HG03108 (cell line): ENCODE measurements at regions not wholly inside any gene's neighbourhood (a gene's known extent, or its start where the extent isn't known, plus 50 kb on each side); places are given as distances from the start of the nearest gene placed in this dataset.

Experiments
- ATAC-seq: cut with Tn5 transposase; IDR thresholded peaks from one replicate; pipeline ENCODE4 v1.9.1; 2021; ENCODE audit warnings: moderate library complexity; ENCODE audit not compliant: unreplicated experiment

- no peak for ATAC-seq
Measured at GRCh38 chr2:64220894-64221617, 76.8 kb upstream of the PELI1 start.

DNA sequence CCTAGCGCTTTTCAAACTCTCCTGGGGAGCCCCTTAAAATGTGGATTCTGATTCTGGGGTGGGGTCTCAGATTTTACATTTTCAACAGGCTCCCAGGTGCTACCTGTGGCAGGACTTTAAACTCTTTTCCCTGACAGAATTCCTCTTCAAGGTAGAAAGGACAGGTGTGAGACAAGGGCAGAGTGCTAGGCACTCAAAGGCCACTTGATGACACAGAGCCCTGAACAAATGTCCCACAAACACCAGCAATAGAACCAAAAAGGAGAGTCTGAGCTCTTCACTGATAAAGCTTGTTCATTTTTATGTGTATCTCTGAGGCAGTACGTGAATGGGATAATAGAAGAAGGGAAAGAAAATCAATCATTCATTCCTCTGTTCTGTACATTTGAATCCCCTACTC is 77.7 kb upstream of the PELI1 start:
- ATAC-seq = no peak

DNA sequence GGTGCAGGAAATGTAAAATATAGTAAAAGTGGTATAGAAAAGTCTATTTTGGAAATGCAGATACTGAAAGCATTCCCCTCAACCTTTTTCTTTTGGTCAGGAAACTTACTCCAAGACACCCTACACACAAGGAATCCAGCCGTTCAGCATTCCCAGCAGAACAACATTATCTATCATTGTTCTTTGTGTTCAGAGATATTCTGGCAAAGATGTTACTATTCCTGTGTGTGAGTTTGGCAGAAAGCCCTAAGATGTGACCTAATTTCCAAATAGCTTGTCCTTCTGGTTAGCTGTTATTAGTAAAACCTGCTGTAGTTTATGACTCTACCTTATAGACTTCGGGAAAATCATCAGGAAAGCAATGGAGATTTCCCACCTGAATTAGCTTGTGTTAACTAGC is 78.1 kb upstream of the PELI1 start:
- no peak for ATAC-seq

DNA sequence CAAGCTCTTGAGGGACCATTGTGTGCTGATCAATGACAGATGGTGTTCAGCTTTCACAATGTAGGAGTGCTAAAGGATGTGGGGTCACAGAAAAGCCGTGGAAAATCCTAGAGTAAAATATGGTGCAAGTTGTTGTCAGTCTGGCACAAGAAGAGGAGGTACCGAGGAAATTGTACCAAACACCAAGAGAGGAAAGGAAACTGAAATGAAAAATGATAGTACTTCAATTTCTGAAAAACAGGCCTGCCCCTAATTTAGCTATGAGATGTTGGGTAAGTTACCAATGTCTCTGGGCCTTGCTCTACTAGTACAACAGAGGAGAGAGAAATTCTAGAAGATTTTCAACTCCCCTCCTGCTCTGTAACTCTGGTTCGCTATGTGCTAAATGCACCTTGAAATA is 78.8 kb upstream of the PELI1 start:
- ATAC-seq = no peak

DNA sequence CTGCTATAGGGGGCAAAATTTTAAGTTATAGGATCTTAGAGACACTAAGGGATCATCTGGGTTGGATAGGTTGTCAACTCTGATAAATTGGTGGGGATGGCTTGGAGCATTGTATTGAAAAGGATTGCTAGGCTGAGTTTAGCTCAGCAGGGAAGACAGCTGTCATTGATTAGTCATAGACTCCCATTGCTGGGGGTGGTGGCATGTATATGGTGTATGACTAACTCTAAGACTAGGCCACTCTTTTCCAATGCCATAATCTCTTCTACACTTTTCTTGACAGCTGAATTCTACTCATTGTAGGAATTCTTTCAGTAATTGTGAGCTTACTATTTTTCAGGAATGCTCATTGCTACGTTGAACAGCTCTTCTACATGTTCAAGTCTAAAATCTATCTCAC is 81.3 kb upstream of the PELI1 start:
- no peak for ATAC-seq

GRCh38 chr2:64226611-64227010 is 82.4 kb upstream of the PELI1 start:
- ATAC-seq = no peak

DNA sequence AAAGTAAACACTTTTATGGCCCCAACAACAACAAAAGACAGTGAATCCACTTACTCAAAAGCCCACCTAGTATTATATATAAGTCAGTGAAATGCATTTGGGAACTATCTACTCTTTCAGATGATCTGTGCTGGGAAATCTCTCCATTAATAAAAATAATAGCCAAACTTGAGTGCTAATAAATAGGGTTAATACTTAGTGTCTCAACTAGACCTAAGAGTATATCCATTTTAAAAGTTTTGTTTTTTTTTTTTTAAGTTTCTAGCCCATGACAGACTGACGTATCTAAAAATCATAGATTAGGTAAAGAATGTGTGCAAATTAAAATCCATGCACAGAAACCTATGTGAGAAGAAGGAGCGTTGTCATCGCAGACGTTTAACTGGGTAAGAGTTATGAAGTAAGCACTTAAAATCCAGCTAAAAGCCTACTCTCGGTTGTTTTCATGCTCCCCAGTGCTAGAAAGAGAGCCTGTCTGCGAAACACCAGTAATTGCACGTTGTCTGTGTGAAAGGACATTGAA is 83.4 kb upstream of the PELI1 start:
- ATAC-seq = no peak

DNA sequence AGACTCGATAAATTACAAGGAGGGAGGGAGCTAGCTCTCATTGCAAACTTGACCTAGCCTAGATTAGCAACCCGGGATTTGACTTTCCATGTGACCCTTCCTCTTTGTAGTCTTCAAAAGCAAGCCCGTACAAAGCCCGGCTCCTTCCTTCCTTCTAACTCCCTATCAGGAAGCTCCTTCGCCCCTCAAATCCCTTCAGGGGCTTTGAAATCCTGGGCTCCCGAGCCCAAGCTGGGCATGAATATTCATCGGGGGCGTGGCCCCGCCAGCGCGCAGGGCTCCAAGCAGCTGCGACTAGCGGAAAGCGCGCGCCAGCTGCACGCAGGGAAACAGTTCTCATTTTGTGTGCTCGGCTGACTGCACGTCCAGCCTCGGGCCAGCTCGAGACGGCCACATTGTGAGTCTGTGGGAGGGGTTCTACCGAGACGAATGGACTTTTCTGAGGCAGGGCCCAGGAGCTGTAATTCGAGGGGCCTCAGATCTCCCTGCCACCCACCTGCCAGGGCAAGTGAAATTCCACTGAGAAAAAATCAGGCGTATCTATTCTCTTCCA is 84.0 kb upstream of the PELI1 start:
- peak; percentile 97 for ATAC-seq

GRCh38 chr2:64228918-64229317 is 84.7 kb upstream of the PELI1 start:
- ATAC-seq = no peak

DNA sequence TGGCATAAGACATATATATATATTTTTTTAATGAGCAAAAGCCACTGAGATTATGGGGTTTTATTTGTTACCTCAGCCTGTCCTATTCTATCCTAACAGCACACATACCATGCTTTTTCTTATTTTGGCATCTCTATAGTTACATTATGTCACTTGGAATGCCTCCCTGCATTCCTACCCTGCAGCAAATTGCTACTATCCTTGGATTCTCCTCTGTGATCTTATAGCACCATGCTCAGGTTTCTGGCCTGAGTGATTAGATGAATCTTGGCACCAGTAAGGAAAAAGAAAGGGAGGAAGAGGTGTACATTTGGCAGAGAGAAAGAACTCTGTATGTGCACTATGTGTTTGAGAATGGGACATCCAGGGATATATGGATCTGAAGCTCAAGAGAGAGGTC is 86.3 kb upstream of the PELI1 start:
- ATAC-seq = no peak

- no peak for ATAC-seq
Measured at GRCh38 chr2:64232266-64232665, 88.0 kb upstream of the PELI1 start.

DNA sequence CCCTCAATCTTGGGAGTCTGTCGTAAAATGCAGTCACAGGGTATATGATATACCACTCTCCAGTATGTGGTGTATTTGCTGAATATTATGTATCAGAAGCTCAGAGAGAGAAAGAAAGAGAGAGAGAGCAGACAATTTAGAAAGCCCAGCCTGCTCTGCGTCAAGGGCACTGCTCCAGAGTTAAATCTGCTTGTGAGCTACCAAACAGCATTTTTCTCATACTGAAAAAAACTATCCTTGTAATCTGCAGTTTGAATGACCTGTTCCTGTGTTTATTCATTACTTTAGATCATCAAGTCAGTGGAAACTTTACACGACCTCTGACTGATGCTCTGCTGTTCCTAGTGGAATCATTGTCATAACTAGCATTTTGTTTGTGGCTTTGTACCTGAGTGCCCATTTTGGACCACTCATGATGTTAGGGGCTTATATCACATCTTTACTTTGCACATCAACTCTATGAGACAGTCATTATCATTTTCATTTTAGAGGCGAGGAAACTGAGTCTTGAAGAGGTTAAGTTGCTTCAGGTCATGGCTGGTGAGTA is 89.2 kb upstream of the PELI1 start:
- no peak for ATAC-seq

DNA sequence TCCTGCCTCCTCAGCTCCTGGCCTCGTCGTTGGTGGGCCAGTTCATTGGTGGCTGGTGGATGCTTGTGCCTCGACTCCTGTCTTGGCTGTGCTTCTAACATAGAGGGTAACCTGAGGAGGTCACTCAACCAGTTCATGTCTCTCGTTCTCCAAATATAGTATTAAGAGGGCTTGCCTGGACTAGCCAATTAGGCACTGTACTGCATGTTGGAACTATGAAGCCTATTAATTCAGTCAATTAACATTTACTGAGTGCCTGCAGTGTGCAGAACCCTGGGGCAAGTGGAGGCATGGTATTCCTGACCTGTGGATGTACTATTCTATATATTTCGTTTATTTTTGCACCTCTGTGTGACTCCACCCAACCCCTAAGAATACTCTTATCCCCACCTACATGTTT is 89.9 kb upstream of the PELI1 start:
- ATAC-seq = no peak

- peak; percentile 98 for ATAC-seq
Measured at GRCh38 chr2:64234785-64235184, 90.6 kb upstream of the PELI1 start.

DNA sequence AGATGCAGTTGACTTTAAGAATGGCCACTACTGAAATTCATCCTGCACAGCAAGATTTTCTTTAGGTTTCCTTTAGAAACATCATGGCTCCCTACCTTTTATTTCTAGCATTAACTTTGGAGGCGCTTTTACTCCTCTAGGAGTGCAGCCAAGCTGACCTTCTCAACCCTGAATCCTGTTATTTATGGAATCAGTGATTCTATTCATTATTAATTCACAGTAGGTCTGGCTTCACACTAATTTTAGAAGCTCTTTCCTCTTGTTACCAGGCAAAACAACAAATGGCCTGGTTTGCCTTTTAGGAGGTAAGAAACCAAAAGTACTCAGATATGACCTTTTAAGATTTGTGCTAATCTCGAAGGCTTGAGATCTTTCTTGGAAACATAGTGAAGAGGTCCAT is 93.0 kb upstream of the PELI1 start:
- no peak for ATAC-seq

DNA sequence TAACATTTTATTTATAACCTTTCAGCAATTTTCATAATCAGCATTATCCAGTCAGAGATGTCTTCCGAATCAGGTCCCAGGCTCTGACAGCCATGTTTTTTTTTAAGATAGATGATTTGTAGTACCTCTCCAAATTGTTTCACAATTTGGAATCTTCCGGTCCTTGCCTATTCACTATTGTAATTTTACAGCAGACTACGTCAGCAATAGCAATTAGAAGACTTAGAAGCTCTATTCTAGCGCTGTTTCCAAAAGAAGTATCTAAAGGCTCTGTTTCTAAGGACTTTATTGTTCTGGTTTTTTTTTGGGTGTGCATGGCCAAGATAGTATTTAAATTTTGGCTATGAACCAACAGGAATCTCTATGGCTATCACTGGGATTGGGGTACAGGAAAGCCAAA is 94.6 kb upstream of the PELI1 start:
- ATAC-seq = no peak

DNA sequence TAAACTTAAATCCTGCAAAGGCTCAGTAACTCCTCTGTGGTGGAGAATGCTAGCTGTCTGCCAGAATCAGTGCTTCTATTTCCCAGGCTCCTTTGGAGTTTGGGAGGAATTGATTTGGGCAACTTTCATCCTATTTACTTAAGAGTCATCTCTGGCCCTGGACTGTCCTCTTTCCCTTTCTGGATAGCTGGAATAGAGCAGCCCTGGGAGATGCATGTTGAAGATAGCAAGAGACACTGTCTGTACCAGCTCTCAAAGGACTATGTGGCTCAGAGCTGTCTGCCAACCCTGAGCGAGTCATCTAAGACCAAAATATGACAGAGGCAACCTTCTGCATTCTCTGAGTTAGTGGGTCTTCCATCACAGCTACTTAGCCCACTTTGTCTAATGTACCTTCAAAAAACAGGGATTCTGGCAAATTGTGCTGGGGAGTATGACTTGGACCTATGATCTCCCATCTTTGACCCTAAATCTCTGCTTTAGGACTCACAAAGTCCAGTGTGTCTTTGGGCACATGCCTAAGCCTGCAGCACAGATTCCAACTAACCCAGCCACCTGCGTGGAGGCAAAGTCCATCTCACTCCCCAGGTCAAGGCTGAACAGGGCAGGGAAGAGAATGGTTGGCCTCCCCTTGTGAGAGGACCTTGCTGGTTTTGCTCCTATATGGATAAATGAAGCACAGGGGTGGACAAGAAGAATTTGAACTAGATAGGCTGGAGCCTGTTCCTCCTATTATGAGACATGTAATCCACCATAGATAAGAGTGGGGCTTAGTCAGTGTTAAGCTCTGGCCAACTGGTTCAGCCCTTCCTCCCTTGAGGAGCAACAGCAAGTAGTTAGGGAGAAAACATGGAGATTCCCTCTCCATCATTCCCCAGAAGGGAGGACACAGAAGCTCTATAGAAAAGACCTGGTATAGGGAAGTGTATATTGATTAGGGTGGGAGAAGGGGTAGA is 99.1 kb upstream of the PELI1 start:
- ATAC-seq = no peak

GRCh38 chr2:64244037-64244416 is 99.8 kb upstream of the PELI1 start:
- ATAC-seq = no peak

DNA sequence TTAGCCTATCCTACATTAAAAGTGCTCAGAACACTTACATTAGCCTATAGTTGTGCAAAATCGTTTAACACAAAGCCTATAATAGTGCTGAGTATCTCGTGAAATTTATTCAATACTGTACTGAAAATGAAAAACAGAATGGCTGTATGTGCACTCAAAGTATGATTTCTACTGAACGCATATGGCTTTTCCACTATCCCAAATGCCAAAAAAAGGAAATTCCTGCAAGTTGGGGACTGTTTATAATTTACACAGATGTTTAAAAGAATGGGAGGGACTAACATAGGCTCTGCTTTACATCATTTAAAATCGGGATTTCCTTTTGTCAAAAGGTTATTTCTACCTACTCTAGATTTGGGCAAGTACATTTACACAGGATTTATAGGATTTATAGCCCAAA is 101.4 kb upstream of the PELI1 start:
- ATAC-seq = no peak

DNA sequence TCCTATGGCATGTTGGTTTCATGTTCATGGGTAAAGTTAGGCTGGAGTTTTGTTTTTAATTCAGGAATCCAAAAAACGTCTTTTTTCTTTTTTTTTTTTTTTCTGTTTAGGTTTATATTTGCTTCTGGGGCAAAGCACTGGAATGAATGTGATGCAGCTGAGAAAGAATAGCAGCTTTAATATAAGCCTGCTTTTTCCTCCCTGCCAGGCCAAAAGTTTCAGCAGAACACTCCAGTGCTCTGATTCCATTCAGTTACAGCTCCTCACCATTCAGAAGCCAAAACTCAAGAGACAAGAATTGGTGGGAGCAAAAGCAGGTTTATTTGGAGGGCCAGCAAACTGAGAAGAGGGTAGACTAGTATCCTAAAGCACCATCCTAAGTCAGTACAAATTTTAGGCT is 102.7 kb upstream of the PELI1 start:
- no peak for ATAC-seq

GRCh38 chr2:64249426-64249825 is 105.2 kb upstream of the PELI1 start:
- no peak for ATAC-seq

GRCh38 chr2:64250063-64250462 is 105.8 kb upstream of the PELI1 start:
- no peak for ATAC-seq
